NOMO-1 treated with dmso at 0.1 percent for 144 hours (cell line): ENCODE measurements at regions not wholly inside any gene's neighbourhood (a gene's known extent, or its start where the extent isn't known, plus 50 kb on each side); places are given as distances from the start of the nearest gene placed in this dataset.
A peak's percentile ranks its signal among the peaks of the same experiment; 100 is the strongest.

Experiments used
- DNase-seq: peaks from one replicate; lab custom pipeline; 2025; ENCODE audit not compliant: unreplicated experiment; lab: John Stamatoyannopoulos, UW

- no peak for DNase-seq
Observed at GRCh38 chr12:65651060-65651459, 173.2 kb upstream of the HMGA2 start.

GRCh38 chr12:65653321-65653720 is 171.0 kb upstream of the HMGA2 start:
- no peak for DNase-seq

- DNase-seq: peak; percentile 27
Observed at GRCh38 chr12:65653946-65654629, 170.2 kb upstream of the HMGA2 start.

GRCh38 chr12:65655074-65655493 is 169.2 kb upstream of the HMGA2 start:
- no peak for DNase-seq

GRCh38 chr12:65656156-65656882 is 168.0 kb upstream of the HMGA2 start:
- no peak for DNase-seq

- peak; percentile 87 for DNase-seq
Observed at GRCh38 chr12:65656891-65657351, 167.4 kb upstream of the HMGA2 start.

- DNase-seq: no peak
Observed at GRCh38 chr12:65657635-65658034, 166.6 kb upstream of the HMGA2 start.

GRCh38 chr12:65658360-65658759 is 165.9 kb upstream of the HMGA2 start:
- no peak for DNase-seq

- DNase-seq: no peak
Observed at GRCh38 chr12:65659681-65660080, 164.6 kb upstream of the HMGA2 start.

- no peak for DNase-seq
Observed at GRCh38 chr12:65660096-65660495, 164.2 kb upstream of the HMGA2 start.

GRCh38 chr12:65660836-65661235 is 163.4 kb upstream of the HMGA2 start:
- no peak for DNase-seq

GRCh38 chr12:65662590-65662989 is 161.7 kb upstream of the HMGA2 start:
- DNase-seq: no peak

- DNase-seq: no peak
Observed at GRCh38 chr12:65663097-65663496, 161.2 kb upstream of the HMGA2 start.

- DNase-seq: no peak
Observed at GRCh38 chr12:65663648-65664047, 160.6 kb upstream of the HMGA2 start.

GRCh38 chr12:65664715-65665250 is 159.5 kb upstream of the HMGA2 start:
- no peak for DNase-seq

GRCh38 chr12:65665817-65666216 is 158.5 kb upstream of the HMGA2 start:
- DNase-seq: no peak

- DNase-seq: no peak
Observed at GRCh38 chr12:65666876-65667275, 157.4 kb upstream of the HMGA2 start.

GRCh38 chr12:65667932-65668331 is 156.4 kb upstream of the HMGA2 start:
- DNase-seq: no peak

- DNase-seq: no peak
Observed at GRCh38 chr12:65668981-65669695, 155.1 kb upstream of the HMGA2 start.

GRCh38 chr12:65670775-65671174 is 153.5 kb upstream of the HMGA2 start:
- no peak for DNase-seq

- DNase-seq: no peak
Observed at GRCh38 chr12:65672441-65672840, 151.8 kb upstream of the HMGA2 start.
